ENCODE measurements at regions not wholly inside any gene's neighbourhood (a gene's known extent, or its start where the extent isn't known, plus 50 kb on each side); places are given as distances from the start of the nearest gene placed in this dataset.
"Not testable (repeated sequence)": the region's sequence is repeated elsewhere in the genome, so short reads cannot be mapped to it uniquely, and the experiment has no call there.

- not testable (repeated sequence) for TF ChIP-seq CTCF (IDR thresholded peaks at IDR 0.05; ENCODE audit: low read depth, low read length); MYC (IDR thresholded peaks at IDR 0.05; ENCODE audit: low read depth, low read length); POLR2A (IDR thresholded peaks at IDR 0.05; ENCODE audit: extremely low read depth, insufficient read length); MAX (IDR thresholded peaks at IDR 0.05; ENCODE audit: low read depth, low read length)
Measured at GRCh38 chr3:103564116-103564515, 1129.3 kb downstream of the ZPLD1 start.

Data from NB4 (cell line).